HG03064 (cell line): ENCODE measurements at regions not wholly inside any gene's neighbourhood (a gene's known extent, or its start where the extent isn't known, plus 50 kb on each side); places are given as distances from the start of the nearest gene placed in this dataset.

Source experiments
- ATAC-seq: cut with Tn5 transposase; IDR thresholded peaks from one replicate; pipeline ENCODE4 v1.9.1; 2021; ENCODE audit warnings: low read depth; ENCODE audit not compliant: unreplicated experiment

DNA sequence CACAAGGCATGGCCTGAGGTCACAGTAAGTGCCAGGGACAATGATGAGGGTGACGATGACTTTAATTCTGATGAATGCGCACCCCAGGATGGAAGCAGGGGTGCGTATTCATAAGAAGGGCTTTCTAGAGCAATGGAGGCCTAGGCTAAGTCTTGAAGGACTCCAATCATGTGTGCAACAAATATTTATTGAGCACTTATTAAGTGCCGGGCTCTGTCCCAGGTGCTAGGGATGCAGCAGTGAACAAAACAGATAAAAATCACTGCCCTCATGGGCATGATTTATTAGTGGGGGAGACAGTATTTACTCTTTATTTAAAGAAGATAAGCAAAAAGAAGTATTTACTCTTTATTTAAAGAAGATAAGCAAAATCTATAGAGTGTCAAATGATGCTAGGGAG lies 198.2 kb upstream of the KCNG1 start:
- ATAC-seq = no peak

GRCh38 chr20:51220293-51220706 lies 197.4 kb upstream of the KCNG1 start:
- no peak for ATAC-seq

DNA sequence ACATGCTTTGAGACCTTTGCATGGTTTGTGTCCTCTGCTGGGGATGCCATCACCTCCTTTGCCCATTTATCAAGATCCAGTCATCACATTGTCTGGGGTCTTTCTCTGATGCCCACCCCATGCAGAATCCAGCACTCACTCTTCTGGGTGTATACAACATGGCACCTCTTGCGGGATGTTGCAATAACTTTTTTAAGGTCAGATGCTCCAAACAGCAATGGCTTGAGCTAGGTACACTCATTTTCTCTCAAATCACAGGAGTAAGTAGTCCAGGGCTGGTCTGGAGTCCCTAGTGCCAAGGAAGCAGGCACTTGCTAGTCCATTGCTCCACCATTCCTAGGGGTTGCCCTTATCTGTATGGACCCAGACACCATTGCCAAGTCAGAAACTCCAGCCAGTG lies 196.6 kb upstream of the KCNG1 start:
- ATAC-seq = no peak

GRCh38 chr20:51218603-51219002 lies 195.7 kb upstream of the KCNG1 start:
- no peak for ATAC-seq

- no peak for ATAC-seq
Measured at GRCh38 chr20:51217347-51218045, 194.6 kb upstream of the KCNG1 start.

- no peak for ATAC-seq
Measured at GRCh38 chr20:51216850-51217249, 193.9 kb upstream of the KCNG1 start.

DNA sequence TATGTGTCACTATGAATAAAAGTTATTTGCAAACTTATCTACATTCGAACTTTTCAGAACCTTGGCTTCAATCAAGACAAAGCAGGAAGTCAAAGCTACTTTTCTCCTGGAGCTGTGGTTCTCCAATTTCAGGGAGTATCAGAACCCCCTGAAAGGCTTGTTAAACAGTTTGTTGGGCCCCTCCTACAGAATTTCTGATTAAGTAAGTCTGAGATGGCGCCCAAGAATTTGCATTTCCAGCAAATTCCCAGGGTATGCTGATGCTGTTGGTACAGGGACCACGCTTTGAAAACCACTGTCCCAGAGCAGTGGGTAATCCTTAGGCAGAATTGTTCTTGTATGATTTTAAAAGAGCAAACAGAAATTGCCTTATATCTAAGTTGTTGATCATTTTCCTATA lies 189.9 kb upstream of the KCNG1 start:
- ATAC-seq = no peak

GRCh38 chr20:51211191-51211590 lies 188.3 kb upstream of the KCNG1 start:
- ATAC-seq = no peak

GRCh38 chr20:51210084-51210483 lies 187.2 kb upstream of the KCNG1 start:
- no peak for ATAC-seq

GRCh38 chr20:51208162-51208561 lies 185.3 kb upstream of the KCNG1 start:
- no peak for ATAC-seq

GRCh38 chr20:51206032-51206662 lies 183.2 kb upstream of the KCNG1 start:
- ATAC-seq = no peak

- ATAC-seq = no peak
Measured at GRCh38 chr20:51204794-51205193, 181.9 kb upstream of the KCNG1 start.

- no peak for ATAC-seq
Measured at GRCh38 chr20:51204051-51204715, 181.3 kb upstream of the KCNG1 start.

GRCh38 chr20:51202304-51202703 lies 179.4 kb upstream of the KCNG1 start:
- no peak for ATAC-seq

- no peak for ATAC-seq
Measured at GRCh38 chr20:51199920-51200319, 177.0 kb upstream of the KCNG1 start.

DNA sequence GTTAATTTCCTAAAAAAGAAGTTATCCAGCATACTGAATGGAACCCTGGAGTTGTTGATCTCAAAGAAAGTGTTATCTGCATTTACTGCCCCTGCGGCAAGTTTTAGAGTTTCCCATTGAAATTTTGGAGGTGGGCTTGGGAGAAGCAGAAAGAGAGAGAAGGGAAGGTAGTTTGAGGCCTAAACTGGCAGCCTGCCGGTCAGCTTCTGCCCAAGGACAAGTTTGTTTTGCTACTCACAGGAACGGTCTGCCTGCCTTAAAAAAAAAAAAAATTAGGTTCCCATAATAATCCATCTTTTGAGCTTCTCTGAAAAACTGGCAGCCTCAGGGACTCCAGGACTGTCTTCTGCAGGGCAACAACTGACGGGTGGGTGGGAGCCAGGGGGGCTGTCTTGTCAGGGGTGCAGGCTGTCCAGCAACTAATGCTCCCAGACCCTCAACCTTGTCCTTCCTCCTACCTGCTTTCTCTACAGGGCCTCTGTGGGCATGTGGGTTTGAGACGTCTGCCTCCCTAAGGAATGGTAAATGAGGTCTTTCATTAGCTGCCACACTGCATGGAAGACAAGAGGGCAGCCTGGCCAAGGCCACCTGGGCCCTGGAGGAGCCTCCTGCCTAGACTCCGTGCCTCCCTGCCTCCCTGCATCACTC lies 176.1 kb upstream of the KCNG1 start:
- no peak for ATAC-seq

DNA sequence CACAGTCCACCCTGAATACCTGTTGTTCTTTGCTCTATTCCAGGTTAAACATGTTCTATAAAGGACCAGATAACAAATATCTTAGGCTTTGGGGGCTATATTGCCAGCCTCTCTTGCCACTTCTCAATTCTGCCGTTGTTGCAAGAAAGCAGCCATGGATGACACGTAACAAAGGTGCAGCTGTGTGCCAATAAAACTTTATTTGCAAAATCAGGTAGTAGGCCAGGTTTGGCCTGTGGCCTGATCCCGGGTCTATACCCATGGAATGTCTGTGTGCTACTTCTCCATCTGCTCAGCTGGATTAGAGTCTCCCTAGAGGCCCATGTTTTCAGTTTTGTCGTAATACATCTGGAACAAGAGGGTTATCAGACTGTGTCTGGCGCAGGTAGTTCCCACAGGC lies 175.3 kb upstream of the KCNG1 start:
- ATAC-seq = no peak

- no peak for ATAC-seq
Measured at GRCh38 chr20:51196991-51197651, 174.2 kb upstream of the KCNG1 start.

GRCh38 chr20:51195990-51196389 lies 173.1 kb upstream of the KCNG1 start:
- no peak for ATAC-seq

GRCh38 chr20:51195419-51195901 lies 172.6 kb upstream of the KCNG1 start:
- ATAC-seq = no peak
